Smooth muscle cell (in vitro differentiated cells): ENCODE measurements at regions not wholly inside any gene's neighbourhood (a gene's known extent, or its start where the extent isn't known, plus 50 kb on each side); places are given as distances from the start of the nearest gene placed in this dataset.
A peak's percentile ranks its signal among the peaks of the same experiment; 100 is the strongest.
"Not testable (repeated sequence)": the region's sequence is repeated elsewhere in the genome, so short reads cannot be mapped to it uniquely, and the experiment has no call there.

Experiments used
- DNase-seq: peaks from one replicate; lab custom pipeline; 2025; ENCODE audit not compliant: unreplicated experiment; lab: John Stamatoyannopoulos, UW
- H2AFZ ChIP-seq: fragments of 200-600 bp; sonication (generic); 2 replicates; pipeline ENCODE4 v1.6.0; 2016; ENCODE audit warnings: antibody characterized with exemption, low read depth, mild to moderate bottlenecking
- H3F3A ChIP-seq: fragments of 200-600 bp; sonication (generic); 2 replicates; pipeline ENCODE4 v1.6.0; 2017; ENCODE audit warnings: antibody characterized with exemption, low read depth
- H3K27ac ChIP-seq: fragments of 200-600 bp; sonication (generic); 2 replicates; pipeline ENCODE4 v1.5.1; 2016; ENCODE audit warnings: low read depth, mild to moderate bottlenecking
- H3K27me3 ChIP-seq: fragments of 200-600 bp; sonication (generic); 2 replicates; pipeline ENCODE4 v1.6.1; 2016; ENCODE audit warnings: low read depth, mild to moderate bottlenecking
- H3K36me3 ChIP-seq: fragments of 200-600 bp; sonication (generic); 2 replicates; pipeline ENCODE4 v1.5.1; 2016; ENCODE audit warnings: low read depth
- H3K4me1 ChIP-seq: fragments of 200-600 bp; sonication (generic); 2 replicates; pipeline ENCODE4 v1.5.1; 2016; ENCODE audit warnings: low read depth
- H3K4me2 ChIP-seq: fragments of 200-600 bp; sonication (generic); 2 replicates; pipeline ENCODE4 v1.6.0; 2016; ENCODE audit warnings: mild to moderate bottlenecking
- H3K4me3 ChIP-seq: fragments of 200-600 bp; sonication (generic); 2 replicates; pipeline ENCODE4 v1.5.1; 2016; ENCODE audit warnings: mild to moderate bottlenecking
- H3K79me2 ChIP-seq: fragments of 200-600 bp; sonication (generic); 2 replicates; pipeline ENCODE4 v1.6.0; 2016; ENCODE audit warnings: low read depth, mild to moderate bottlenecking
- H3K9ac ChIP-seq: fragments of 200-600 bp; sonication (generic); 2 replicates; pipeline ENCODE4 v1.6.0; 2016; ENCODE audit warnings: low read depth
- H3K9me3 ChIP-seq: fragments of 200-600 bp; sonication (generic); replicated peaks from 2 replicates; pipeline ENCODE4 v1.5.1; 2016; ENCODE audit warnings: low read depth
- H4K20me1 ChIP-seq: fragments of 200-600 bp; sonication (generic); 2 replicates; pipeline ENCODE4 v1.6.0; 2016; ENCODE audit warnings: low read depth
- CTCF ChIP-seq: fragments of 200-600 bp; sonication (generic); IDR thresholded peaks from 2 replicates; pipeline ENCODE4 v1.5.1; 2017; ENCODE audit warnings: borderline replicate concordance, mild to moderate bottlenecking, antibody characterized with exemption; ENCODE audit not compliant: insufficient read depth, poor library complexity, severe bottlenecking
- WGBS: methylation state at CpG from one replicate; pipeline ENCODE4 v1.1.7; 2016; ENCODE audit warnings: low lambda C conversion rate; 5-methylcytosine and 5-hydroxymethylcytosine counted together

DNA sequence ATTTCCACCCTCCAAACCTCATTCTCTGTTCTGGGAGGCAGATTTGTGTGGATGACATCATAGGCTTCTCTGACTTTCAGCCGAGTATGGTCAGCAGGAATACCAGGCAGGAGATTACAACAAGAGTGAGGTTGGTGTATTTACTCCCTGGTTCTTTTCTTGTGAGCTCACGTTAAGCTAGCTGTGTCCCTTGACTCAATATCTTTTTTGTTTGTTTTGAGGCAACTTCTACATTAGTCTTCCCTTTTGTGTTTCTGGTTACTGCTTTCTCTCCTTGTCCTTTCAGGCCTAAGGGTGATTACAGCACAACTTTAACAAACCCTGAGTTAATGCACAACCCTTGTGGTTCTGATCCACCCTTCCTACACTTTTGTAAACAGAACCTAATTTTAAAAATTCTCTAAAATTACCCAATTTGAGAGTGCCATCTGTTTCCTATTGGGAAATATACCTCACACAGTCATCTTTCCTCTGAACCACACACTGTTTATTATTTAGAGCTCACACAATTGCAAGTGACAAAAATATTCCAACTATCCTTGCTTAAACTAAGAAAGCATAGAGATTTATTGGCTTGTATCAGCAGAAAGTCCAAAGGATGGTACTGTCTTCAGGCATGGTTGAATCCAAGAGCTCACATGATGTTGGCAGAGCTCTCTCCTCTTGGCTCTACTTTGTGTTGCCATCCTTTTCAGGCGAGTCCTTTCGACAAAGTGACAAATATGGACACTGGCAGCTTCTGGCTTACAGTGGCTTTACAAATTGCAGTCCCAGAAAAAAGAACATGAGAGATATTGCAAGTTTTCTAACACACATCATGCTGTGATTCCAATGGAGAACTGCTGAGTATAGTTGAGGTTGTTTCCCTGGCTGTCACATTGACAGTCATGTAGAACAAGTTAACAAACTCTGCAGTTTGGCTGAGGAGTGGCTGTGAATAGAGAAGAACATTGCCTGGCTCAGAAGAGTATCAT, 150.5 kb upstream of the DDIT4L start:
- H3K9me3 ChIP-seq = peaks cover 7% of the 10 kb centered on the region
- H3K27ac ChIP-seq = peak overlapping the region; percentile 52
- peak overlapping the region; percentile 28 for H3K4me2 ChIP-seq
- peak overlapping the region; percentile 0 for H2AFZ ChIP-seq
- H3K27me3 ChIP-seq = no peaks in the 10 kb centered on the region
- no peaks in the 10 kb centered on the region for H3K79me2 ChIP-seq
- no peak overlapping the region for H3K9ac ChIP-seq
- no peak for DNase-seq
- TF ChIP-seq CTCF = no peak
- H3K4me3 ChIP-seq = no peak overlapping the region
- no peaks in the 10 kb centered on the region for H3F3A ChIP-seq
- H4K20me1 ChIP-seq = no peaks in the 10 kb centered on the region
- no peaks in the 10 kb centered on the region for H3K36me3 ChIP-seq
- H3K4me1 ChIP-seq = no peaks in the 10 kb centered on the region
- 53% methylated on average over 4 of the region's 4 CpGs for WGBS

DNA sequence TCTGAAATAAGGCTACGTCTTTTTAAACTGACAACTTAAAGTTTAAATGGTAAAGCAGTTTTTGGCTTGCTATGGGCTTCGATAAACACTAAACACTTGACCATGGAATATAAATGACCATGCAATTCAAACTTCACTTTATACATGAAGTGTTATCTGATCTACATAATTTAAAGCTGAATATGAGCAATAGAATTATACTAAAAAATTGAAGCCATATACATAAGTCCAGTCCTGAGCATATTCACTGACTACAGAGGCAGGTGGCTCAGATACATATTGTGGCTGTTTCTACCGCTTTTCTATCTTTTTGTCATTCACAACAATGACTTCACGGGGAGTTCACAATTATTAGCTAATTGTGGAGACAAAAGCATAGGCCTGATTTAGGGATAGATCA, 149.6 kb upstream of the DDIT4L start:
- Histone ChIP-seq H4K20me1 (no peaks in the 10 kb centered on the region), H3K4me2 (no peak overlapping the region), H3K4me1 (no peaks in the 10 kb centered on the region), H3K36me3 (no peaks in the 10 kb centered on the region), H3K79me2 (no peaks in the 10 kb centered on the region), H2AFZ (no peak overlapping the region), H3F3A (no peaks in the 10 kb centered on the region), H3K27me3 (no peaks in the 10 kb centered on the region), H3K4me3 (no peak overlapping the region), H3K9me3 (peaks cover 10% of the 10 kb centered on the region), H3K9ac (no peak overlapping the region), H3K27ac (no peak overlapping the region)
- DNase-seq = no peak
- no peak for TF ChIP-seq CTCF
- WGBS = 90% methylated on average over 4 of the region's 4 CpGs

DNA sequence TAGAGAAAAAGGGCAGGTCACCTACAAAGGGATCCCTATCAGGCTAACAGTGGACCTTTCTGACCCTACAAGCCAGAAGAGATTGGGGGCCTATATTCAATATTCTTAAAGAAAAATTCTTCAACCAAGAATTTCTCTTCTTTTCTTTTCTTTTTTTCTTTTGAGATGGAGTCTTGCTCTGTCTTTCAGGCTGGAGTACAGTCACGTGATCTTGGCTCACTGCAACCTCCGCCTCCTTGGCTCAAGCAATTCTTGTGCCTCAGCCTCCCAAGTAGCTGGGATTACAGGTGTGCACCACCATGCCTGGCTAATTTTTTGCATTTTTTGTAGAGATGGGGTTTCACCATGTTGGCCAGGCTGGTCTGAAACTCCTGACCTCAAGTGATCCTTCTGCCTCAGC, 143.2 kb upstream of the DDIT4L start:
- not testable (repeated sequence) for H3K36me3 ChIP-seq, H3F3A ChIP-seq
- H3K9me3 ChIP-seq = peaks cover 13% of the 10 kb centered on the region

GRCh38 chr4:100317032-100317864, 127.0 kb upstream of the DDIT4L start:
- peaks cover 10% of the 10 kb centered on the region for H3K4me1 ChIP-seq
- H3K4me3 ChIP-seq = no peak overlapping the region

More for the DNA sequence above, 143.2 kb upstream of the DDIT4L start:
- not testable (repeated sequence) for H3K27ac ChIP-seq, H4K20me1 ChIP-seq, H3K27me3 ChIP-seq, H2AFZ ChIP-seq, H3K4me2 ChIP-seq, DNase-seq, H3K4me1 ChIP-seq, H3K4me3 ChIP-seq, H3K79me2 ChIP-seq, H3K9ac ChIP-seq
- WGBS = 64% methylated on average over 2 of the region's 2 CpGs

More at GRCh38 chr4:100317032-100317864, 127.0 kb upstream of the DDIT4L start:
- Histone ChIP-seq H3K27me3 (no peaks in the 10 kb centered on the region), H3K36me3 (no peaks in the 10 kb centered on the region), H4K20me1 (no peaks in the 10 kb centered on the region), H2AFZ (no peak overlapping the region), H3K9me3 (no peaks in the 10 kb centered on the region), H3K4me2 (no peak overlapping the region), H3K9ac (no peak overlapping the region), H3F3A (no peaks in the 10 kb centered on the region), H3K79me2 (no peaks in the 10 kb centered on the region), H3K27ac (no peak overlapping the region)
- WGBS = 74% methylated on average over 7 of the region's 7 CpGs
- no peak for TF ChIP-seq CTCF
- no peak for DNase-seq
